BJ (cell line): ENCODE measurements at regions not wholly inside any gene's neighbourhood (a gene's known extent, or its start where the extent isn't known, plus 50 kb on each side); places are given as distances from the start of the nearest gene placed in this dataset.

Source experiments
- CTCF ChIA-PET: fragments of 350-600 bp; formaldehyde crosslinking; extraction: SDS; loops from one replicate; lab custom pipeline; 2021; ENCODE audit warnings: antibody characterized with exemption, inconsistent platforms; lab: Yijun Ruan, JAX
- POLR2A ChIA-PET: fragments of 300-600 bp; sonication (Branson Sonifier 250); formaldehyde crosslinking; extraction: SDS; loops from one replicate; lab custom pipeline; 2021; ENCODE audit warnings: antibody characterized with exemption; lab: Charles Lee
- DNase-seq: peaks from one replicate; pipeline ENCODE4 v3.0.0-alpha.2; 2011; ENCODE audit warnings: low read depth
- H3K27me3 ChIP-seq: 2 replicates; pipeline ENCODE4 v1.6.0; 2011; ENCODE audit warnings: low read length; ENCODE audit not compliant: control insufficient read depth, insufficient read depth
- H3K36me3 ChIP-seq: 2 replicates; pipeline ENCODE4 v1.5.1; 2011; ENCODE audit warnings: low read length; ENCODE audit not compliant: control insufficient read depth, insufficient read depth
- H3K4me3 ChIP-seq: 2 replicates; pipeline ENCODE4 v1.5.1; 2011; ENCODE audit warnings: low read depth, mild to moderate bottlenecking, control low read depth, low read length
- CTCF ChIP-seq: IDR thresholded peaks from 2 replicates; pipeline ENCODE4 v1.5.1; 2011; ENCODE audit warnings: low read depth, mild to moderate bottlenecking, control low read depth, inconsistent platforms, low read length, moderate library complexity; ENCODE audit not compliant: insufficient read depth

GRCh38 chr16:77637940-77638339 is 84.4 kb upstream of the NUDT7 start:
- TF ChIP-seq CTCF = no peak
- no peaks in the 10 kb centered on the region for H3K36me3 ChIP-seq
- no peak for DNase-seq
- ChIA-PET CTCF (no interaction called here), POLR2A (no interaction called here)
- no peak overlapping the region for H3K4me3 ChIP-seq
- no peaks in the 10 kb centered on the region for H3K27me3 ChIP-seq

- ChIA-PET CTCF (no interaction called here), POLR2A (no interaction called here)
- Histone ChIP-seq H3K36me3 (no peaks in the 10 kb centered on the region), H3K4me3 (no peak overlapping the region), H3K27me3 (no peaks in the 10 kb centered on the region)
- DNase-seq = no peak
- TF ChIP-seq CTCF = no peak
Observed at GRCh38 chr16:77643176-77643575, 79.1 kb upstream of the NUDT7 start.

- DNase-seq = no peak
- Histone ChIP-seq H3K4me3 (no peak overlapping the region), H3K36me3 (no peaks in the 10 kb centered on the region), H3K27me3 (no peaks in the 10 kb centered on the region)
- POLR2A ChIA-PET = no interaction called here
- CTCF ChIA-PET = no interaction called here
- no peak for TF ChIP-seq CTCF
Observed at GRCh38 chr16:77645764-77646163, 76.5 kb upstream of the NUDT7 start.

- Histone ChIP-seq H3K27me3 (no peaks in the 10 kb centered on the region), H3K36me3 (no peaks in the 10 kb centered on the region), H3K4me3 (no peak overlapping the region)
- ChIA-PET POLR2A (no interaction called here), CTCF (no interaction called here)
- DNase-seq = no peak
- TF ChIP-seq CTCF = no peak
Observed at GRCh38 chr16:77647726-77648125, 74.6 kb upstream of the NUDT7 start.

- Histone ChIP-seq H3K4me3 (no peak overlapping the region), H3K27me3 (no peaks in the 10 kb centered on the region), H3K36me3 (no peaks in the 10 kb centered on the region)
- ChIA-PET POLR2A (no interaction called here), CTCF (interaction anchor here (0.6 kb wide), 1 partner anchor 14 kb away, joined by 3 read pairs; no protein-coding TSS in a partner anchor)
- TF ChIP-seq CTCF = no peak
- no peak for DNase-seq
Observed at GRCh38 chr16:77650761-77651160, 71.6 kb upstream of the NUDT7 start.
